ENCODE measurements at regions not wholly inside any gene's neighbourhood (a gene's known extent, or its start where the extent isn't known, plus 50 kb on each side); places are given as distances from the start of the nearest gene placed in this dataset.
A peak's percentile ranks its signal among the peaks of the same experiment; 100 is the strongest.

DNA sequence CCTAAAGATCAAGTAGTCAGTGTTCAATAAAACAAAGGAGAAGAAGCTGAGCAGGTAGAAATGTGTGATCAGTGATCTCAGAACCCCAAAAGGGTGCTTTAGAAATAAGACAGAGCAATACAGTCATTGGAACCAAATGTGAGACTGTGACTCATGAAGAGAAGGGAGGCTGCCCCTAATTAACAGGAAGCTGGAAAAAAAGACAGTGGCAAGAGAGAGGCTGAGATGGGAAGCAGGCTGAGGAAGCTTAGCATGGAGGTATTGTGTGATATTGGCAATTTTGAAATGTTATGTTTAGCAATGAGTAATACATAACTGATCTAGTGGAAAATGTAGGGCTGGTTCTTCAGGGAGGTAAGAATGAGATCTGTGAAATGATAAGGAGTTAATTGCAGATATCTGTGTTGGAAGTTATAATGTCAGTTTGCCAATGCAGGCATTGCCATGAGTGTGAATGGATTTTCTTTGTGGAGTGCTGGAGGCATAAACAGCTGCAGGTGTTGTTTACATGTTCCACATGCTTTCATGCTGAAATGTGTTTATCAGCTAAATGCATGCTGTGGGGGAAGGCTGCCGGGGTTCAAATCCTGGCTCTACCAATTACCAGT, 90.6 kb upstream of the CACNA1E start:
- no peak for DNase-seq

DNA sequence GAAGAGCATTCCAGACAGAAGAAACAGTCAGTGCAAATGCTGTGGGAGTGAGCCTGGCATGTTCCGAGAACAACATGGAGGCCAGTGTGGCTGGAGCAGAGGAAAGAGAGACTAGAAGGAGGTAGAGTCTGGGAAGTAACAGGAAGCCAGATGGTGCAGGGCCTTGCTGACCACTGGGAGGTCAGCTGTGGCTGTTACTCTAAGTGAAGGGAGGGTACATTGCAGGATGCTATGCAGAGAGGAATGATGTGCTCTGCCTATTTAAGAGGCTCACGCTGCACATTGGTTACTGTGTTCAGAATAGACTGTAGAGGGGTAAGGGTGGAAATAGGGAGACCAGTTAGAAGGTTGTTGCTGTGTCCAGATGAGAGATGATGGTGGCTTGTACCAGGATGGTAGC, 88.6 kb upstream of the CACNA1E start:
- no peak for DNase-seq

GRCh38 chr1:181396171-181396670, 87.1 kb upstream of the CACNA1E start:
- no peak for DNase-seq

GRCh38 chr1:181396811-181397210, 86.5 kb upstream of the CACNA1E start:
- no peak for DNase-seq

DNA sequence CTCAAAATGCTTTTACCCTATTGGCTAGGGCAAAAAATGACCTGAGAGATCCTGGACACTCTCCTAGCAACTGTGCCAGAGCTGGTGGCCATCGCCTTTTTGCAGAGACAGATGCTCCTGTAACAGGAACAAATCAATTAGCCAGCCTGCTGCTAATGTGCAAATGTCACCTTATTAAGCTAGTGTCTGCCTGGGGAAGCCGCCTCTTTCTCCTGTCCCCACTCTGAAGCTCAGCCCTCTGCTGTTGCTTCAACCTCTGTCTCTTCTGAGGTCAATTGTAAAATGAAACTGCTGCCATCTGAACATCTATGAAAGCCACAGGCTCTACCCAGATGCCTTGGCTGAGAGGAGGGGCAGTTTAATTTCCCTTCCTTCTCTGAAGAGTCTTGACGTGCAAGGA, 85.5 kb upstream of the CACNA1E start:
- DNase-seq: peak in 1 of 2 experiments; percentile 79

DNA sequence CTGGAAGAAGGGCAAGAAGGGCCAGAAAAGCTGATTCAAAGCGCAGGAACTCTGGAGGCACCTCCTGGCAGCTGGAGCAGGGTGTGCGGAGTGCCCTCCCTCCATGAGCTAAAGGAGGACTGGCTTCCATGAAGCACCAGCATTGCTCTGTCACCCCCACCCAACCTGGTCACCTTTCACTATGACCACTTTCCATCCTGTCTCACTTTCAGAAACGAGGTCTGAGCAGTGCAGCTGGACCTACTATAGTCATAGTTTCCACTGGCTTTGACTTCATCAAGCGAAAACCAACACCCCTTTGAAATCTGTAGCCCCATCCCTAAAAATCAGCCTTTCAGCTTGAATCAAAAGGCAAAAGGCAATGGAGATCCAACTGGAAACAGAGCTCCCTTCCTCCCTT, 84.8 kb upstream of the CACNA1E start:
- no peak for DNase-seq

- no peak for DNase-seq
Observed at GRCh38 chr1:181405584-181405983, 77.7 kb upstream of the CACNA1E start.

DNA sequence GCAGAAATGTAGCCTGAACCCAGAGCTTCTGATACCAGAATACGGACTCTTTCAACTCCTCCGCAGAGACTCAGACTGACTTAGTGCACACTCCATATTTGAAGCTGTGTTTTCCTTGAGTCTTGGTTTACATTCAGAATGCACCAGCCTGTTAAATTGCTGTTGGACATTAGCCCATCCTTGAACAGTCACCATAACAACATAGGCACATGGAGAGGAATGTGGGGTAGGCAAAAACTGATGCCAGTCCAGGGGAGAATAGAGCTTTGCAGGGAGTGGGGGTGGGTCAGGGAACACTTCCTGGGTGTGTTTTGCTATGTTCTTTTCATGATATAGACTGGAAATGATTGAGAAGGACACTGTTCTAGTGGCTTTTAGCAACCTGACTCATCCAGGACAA, 76.3 kb upstream of the CACNA1E start:
- DNase-seq: no peak

DNA sequence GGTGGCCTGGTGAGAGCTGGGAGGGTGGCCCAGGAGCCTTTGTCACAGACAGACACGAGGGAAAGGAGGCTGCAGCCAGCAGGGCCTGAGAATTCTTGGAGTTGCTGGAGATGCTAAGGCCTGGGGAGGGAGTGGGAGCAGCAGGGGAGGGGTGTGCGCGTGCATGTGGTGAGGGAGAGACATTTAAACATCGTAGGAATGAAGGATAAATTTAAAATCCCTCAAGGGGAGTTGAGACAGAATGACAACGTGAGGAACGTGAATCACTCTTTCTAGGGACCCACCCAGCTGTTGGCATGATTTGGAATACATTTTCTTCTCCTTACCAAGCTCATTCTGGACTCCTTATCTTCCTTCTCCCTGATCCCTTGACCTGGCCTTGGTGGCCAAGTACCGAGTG, 73.3 kb upstream of the CACNA1E start:
- no peak for DNase-seq

DNA sequence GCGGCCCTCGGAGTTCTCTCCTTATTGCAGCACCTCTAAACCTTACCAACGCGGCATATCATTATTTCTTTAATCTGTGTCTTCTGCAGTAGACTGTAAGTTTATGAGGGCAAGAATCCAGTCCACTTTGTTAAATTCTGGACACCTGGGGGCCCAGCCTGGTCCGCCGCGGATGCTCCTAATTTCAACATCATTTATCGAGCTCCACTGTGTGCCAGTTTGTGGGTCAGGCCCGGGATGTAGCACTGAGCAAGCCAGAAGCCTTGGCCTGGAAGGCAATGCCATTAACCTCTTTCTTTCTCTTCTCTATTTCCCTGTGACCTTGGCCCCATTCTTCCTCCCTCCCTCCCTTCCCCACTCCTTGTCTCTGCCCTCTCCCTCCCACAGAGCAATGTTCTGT, 70.6 kb upstream of the CACNA1E start:
- no peak for DNase-seq

DNA sequence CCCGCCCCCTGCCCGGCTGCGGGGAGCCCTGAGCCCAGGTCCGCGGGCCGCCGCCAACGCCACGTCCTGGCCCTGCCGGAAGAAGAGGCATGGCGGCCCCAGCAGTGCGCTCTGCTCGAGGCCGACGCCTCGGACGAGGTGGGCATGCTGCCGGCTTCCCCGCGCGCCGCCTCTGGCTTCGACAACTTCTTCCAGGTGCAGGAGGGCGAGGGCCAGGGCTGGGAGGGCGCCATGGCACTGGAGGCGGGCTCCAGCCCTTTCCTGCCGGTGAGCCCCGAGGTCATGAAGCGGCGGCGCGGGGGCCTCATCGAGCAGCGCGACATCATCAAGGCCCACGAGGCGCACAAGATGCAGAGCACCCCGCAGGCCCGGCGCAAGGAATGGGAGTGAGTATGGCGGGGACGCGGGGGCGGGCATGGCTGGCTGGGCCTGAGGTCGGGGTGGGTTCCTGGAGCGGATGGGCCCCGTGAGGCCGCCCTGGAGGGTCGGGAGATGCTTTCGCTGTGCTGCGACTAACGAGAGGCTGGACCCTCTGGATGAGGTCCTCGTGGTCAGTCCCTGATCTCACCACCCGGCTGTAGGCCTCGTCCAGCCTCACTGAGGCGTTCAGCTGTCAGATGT, 70.0 kb upstream of the CACNA1E start:
- DNase-seq: no peak

DNA sequence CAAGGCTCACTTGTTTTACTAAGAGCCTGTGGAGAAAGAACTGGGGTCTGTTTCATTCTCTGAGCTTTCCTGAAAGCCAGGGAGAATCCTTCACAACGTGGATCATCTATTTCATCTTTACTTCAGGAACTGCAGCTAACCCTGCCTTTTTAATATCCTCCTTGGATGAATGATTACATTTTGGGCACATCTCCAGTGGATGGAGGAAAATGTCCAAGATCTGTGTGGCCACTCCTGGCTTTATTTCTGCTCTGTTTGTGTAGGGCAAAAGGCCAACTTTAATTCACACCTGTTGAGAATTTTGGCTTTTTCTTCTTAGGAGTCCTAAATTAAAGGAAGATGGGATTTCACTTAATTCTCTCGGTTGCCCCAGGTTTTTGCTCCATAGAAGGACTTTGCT, 69.5 kb upstream of the CACNA1E start:
- DNase-seq: no peak

DNA sequence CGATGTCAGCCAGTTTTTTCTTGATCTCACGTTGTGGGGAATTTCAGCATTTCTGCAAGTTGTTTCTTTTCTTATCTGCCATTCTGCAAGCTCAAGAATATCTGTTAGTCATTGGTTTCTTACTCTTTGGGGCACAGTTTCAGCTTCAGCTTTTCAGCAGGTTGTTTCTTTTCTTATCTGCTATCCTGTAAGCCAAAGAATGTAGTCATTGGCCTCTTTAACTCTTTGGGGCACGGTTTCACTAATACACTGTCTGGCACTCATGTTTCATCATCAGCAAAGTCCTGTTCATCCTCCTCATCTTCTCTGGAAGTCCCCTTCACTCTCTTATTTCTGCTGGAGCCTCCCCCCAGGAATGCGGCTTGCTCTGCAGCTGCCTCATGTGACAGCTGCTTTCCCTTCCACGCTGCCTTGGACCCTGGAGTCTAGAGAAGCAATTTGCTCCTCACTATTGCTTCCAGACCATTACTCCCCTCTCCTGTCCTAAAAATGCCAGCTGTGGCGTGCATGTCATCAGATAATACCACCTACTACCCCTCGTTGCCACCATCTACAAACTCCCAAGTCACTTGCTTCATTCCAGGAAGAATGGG, 67.0 kb upstream of the CACNA1E start:
- DNase-seq: no peak

- no peak for DNase-seq
Observed at GRCh38 chr1:181417915-181418314, 65.4 kb upstream of the CACNA1E start.

- DNase-seq: peak in 1 of 2 experiments; percentile 57
Observed at GRCh38 chr1:181423301-181423918, 59.9 kb upstream of the CACNA1E start.

GRCh38 chr1:181424786-181425403, 58.4 kb upstream of the CACNA1E start:
- DNase-seq: peak; percentile 69 to 87

GRCh38 chr1:181425566-181425965, 57.8 kb upstream of the CACNA1E start:
- DNase-seq: no peak

DNA sequence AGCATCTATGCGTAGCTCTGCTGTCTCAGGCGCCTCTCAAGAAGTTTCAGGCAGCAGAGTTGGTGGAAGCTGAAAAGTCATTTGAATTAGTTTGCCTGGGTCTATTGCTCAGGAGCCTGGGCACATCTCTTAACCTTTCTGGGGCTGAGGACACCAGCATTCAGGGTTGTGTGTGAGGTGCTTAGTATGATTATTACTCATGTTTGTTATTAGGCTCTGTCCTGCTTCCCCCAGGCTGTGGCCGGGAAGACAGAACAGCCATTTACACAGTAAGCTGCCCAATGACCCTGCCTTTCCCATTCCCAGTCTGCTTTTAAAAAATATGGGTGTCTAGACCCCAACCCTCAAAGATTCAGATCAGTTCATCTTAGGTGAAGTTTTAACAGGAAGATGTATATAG, 53.9 kb upstream of the CACNA1E start:
- DNase-seq: no peak

DNA sequence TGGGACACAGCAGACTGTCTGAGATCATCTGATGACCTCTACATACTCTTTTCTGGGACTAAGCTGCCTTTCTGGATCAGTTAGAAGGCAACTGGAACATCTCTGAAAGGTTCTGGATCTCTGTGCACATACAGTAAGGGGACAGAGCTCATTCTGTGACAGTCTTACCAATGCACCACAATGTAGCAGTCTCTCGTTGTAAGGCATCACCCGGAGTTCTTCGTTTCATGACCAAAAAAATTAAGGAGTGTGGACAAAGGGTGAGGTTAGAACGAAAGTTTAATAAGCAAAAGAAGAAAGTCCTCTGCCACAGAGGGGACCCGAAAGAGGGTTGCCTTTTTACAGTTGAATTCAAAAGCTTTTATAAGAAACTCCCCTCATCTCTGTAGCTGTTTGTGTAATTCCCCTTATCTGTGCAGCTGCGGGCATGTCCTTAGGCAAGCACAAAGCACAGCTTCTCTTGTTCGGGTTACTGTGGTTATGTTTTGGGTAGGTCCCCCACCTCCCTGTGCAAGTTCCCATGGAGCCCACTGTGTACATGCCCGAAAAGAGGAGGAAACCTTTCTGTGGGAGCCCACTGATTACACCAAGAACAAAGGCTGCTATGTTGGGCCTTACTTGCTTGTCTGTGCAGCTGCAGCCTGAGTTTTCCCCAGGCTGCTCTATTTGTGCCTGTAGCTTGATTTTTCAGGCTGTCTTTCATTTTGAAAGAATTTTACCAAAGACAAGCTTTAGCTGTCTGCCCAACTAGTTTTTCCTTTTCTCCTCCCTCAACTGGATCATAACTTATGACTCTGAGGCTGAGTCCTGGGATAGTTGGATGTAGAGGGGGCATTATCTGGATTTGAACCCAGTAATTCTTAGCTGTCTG, 53.1 kb upstream of the CACNA1E start:
- DNase-seq: no peak

Data from NCI-H524 (cell line).